ENCODE measurements at regions not wholly inside any gene's neighbourhood (a gene's known extent, or its start where the extent isn't known, plus 50 kb on each side); places are given as distances from the start of the nearest gene placed in this dataset.
"Not testable (repeated sequence)": the region's sequence is repeated elsewhere in the genome, so short reads cannot be mapped to it uniquely, and the experiment has no call there.

GRCh38 chr3:94776401-94776915 is 713.6 kb downstream of the NSUN3 start:
- DNase-seq (ENCODE audit: low read depth in 1 of 2, low spot score in 1 of 2): no peak
- in situ Hi-C loops (cut with HindIII; ENCODE audit: low pct_unique_long_range_greater_than_20kb, low sequenced_read_pairs): no loop called here
- TF ChIP-seq JUND (IDR thresholded peaks at IDR 0.05; ENCODE audit: low read depth): no peak

GRCh38 chr3:94778289-94778688 is 715.4 kb downstream of the NSUN3 start:
- no peak for TF ChIP-seq JUND (IDR thresholded peaks at IDR 0.05; ENCODE audit: low read depth)
- no peak for DNase-seq (ENCODE audit: low read depth in 1 of 2, low spot score in 1 of 2)
- in situ Hi-C loops (cut with HindIII; ENCODE audit: low pct_unique_long_range_greater_than_20kb, low sequenced_read_pairs): no loop called here

- no peak for DNase-seq (ENCODE audit: low read depth in 1 of 2, low spot score in 1 of 2)
- no peak for TF ChIP-seq JUND (IDR thresholded peaks at IDR 0.05; ENCODE audit: low read depth)
- in situ Hi-C loops (cut with HindIII; ENCODE audit: low pct_unique_long_range_greater_than_20kb, low sequenced_read_pairs): no loop called here
Measured at GRCh38 chr3:94778814-94779494, 716.1 kb downstream of the NSUN3 start.

- in situ Hi-C loops (cut with HindIII; ENCODE audit: low pct_unique_long_range_greater_than_20kb, low sequenced_read_pairs): no loop called here
- DNase-seq (ENCODE audit: low read depth in 1 of 2, low spot score in 1 of 2): no peak
- TF ChIP-seq JUND (IDR thresholded peaks at IDR 0.05; ENCODE audit: low read depth): no peak
Measured at GRCh38 chr3:94779699-94780098, 716.8 kb downstream of the NSUN3 start.

GRCh38 chr3:94784274-94784673 is 721.4 kb downstream of the NSUN3 start:
- no peak for TF ChIP-seq JUND (IDR thresholded peaks at IDR 0.05; ENCODE audit: low read depth)
- DNase-seq (ENCODE audit: low read depth in 1 of 2, low spot score in 1 of 2): no peak
- in situ Hi-C loops (cut with HindIII; ENCODE audit: low pct_unique_long_range_greater_than_20kb, low sequenced_read_pairs): no loop called here

GRCh38 chr3:94787066-94787465 is 724.2 kb downstream of the NSUN3 start:
- TF ChIP-seq JUND (IDR thresholded peaks at IDR 0.05; ENCODE audit: low read depth): no peak
- no peak for DNase-seq (ENCODE audit: low read depth in 1 of 2, low spot score in 1 of 2)
- in situ Hi-C loops (cut with HindIII; ENCODE audit: low pct_unique_long_range_greater_than_20kb, low sequenced_read_pairs): no loop called here

GRCh38 chr3:94787734-94788270 is 724.9 kb downstream of the NSUN3 start:
- TF ChIP-seq JUND (IDR thresholded peaks at IDR 0.05; ENCODE audit: low read depth): no peak
- DNase-seq (ENCODE audit: low read depth in 1 of 2, low spot score in 1 of 2): no peak
- in situ Hi-C loops (cut with HindIII; ENCODE audit: low pct_unique_long_range_greater_than_20kb, low sequenced_read_pairs): no loop called here

- peak in 1 of 2 experiments; percentile 63 for DNase-seq (ENCODE audit: low read depth in 1 of 2, low spot score in 1 of 2)
- in situ Hi-C loops (cut with HindIII; ENCODE audit: low pct_unique_long_range_greater_than_20kb, low sequenced_read_pairs): no loop called here
- no peak for TF ChIP-seq JUND (IDR thresholded peaks at IDR 0.05; ENCODE audit: low read depth)
Measured at GRCh38 chr3:94794563-94794962, 731.7 kb downstream of the NSUN3 start.

- DNase-seq (ENCODE audit: low read depth in 1 of 2, low spot score in 1 of 2): no peak
- in situ Hi-C loops (cut with HindIII; ENCODE audit: low pct_unique_long_range_greater_than_20kb, low sequenced_read_pairs): no loop called here
- no peak for TF ChIP-seq JUND (IDR thresholded peaks at IDR 0.05; ENCODE audit: low read depth)
Measured at GRCh38 chr3:94799420-94800060, 736.7 kb downstream of the NSUN3 start.

GRCh38 chr3:94811836-94812235 is 749.0 kb downstream of the NSUN3 start:
- in situ Hi-C loops (cut with HindIII; ENCODE audit: low pct_unique_long_range_greater_than_20kb, low sequenced_read_pairs): no loop called here
- peak in 1 of 2 experiments; percentile 56 for DNase-seq (ENCODE audit: low read depth in 1 of 2, low spot score in 1 of 2)
- TF ChIP-seq JUND (IDR thresholded peaks at IDR 0.05; ENCODE audit: low read depth): no peak

GRCh38 chr3:94821241-94821640 is 758.4 kb downstream of the NSUN3 start:
- in situ Hi-C loops (cut with HindIII; ENCODE audit: low pct_unique_long_range_greater_than_20kb, low sequenced_read_pairs): no loop called here
- TF ChIP-seq JUND (IDR thresholded peaks at IDR 0.05; ENCODE audit: low read depth): no peak
- no peak for DNase-seq (ENCODE audit: low read depth in 1 of 2, low spot score in 1 of 2)

- no peak for DNase-seq (ENCODE audit: low read depth in 1 of 2, low spot score in 1 of 2)
- in situ Hi-C loops (cut with HindIII; ENCODE audit: low pct_unique_long_range_greater_than_20kb, low sequenced_read_pairs): no loop called here
- TF ChIP-seq JUND (IDR thresholded peaks at IDR 0.05; ENCODE audit: low read depth): no peak
Measured at GRCh38 chr3:94822298-94822697, 759.4 kb downstream of the NSUN3 start.

- in situ Hi-C loops (cut with HindIII; ENCODE audit: low pct_unique_long_range_greater_than_20kb, low sequenced_read_pairs): not testable (repeated sequence)
Measured at GRCh38 chr3:94846251-94846650, 783.4 kb downstream of the NSUN3 start.

More at GRCh38 chr3:94846251-94846650, 783.4 kb downstream of the NSUN3 start:
- not testable (repeated sequence) for DNase-seq (ENCODE audit: low read depth in 1 of 2, low spot score in 1 of 2)

Data from T47D (cell line).